Breast epithelium (tissue), 4 donors: ENCODE measurements at regions not wholly inside any gene's neighbourhood (a gene's known extent, or its start where the extent isn't known, plus 50 kb on each side); places are given as distances from the start of the nearest gene placed in this dataset.
"Not testable (repeated sequence)": the region's sequence is repeated elsewhere in the genome, so short reads cannot be mapped to it uniquely, and the experiment has no call there.

Experiments used
- DNase-seq, 2 donors: peaks; one replicate each; pipeline ENCODE4 v3.0.0-alpha.2; 2019; ENCODE audit warnings: low spot score in 2 of 2
- H3K27ac ChIP-seq, 2 donors: fragments of 200-600 bp; sonication (generic) in 1 of 2; one replicate each; pipeline ENCODE4 v1.5.1; 2016 to 2019; ENCODE audit warnings: mild to moderate bottlenecking in 1 of 2
- H3K27me3 ChIP-seq, 2 donors: fragments of 200-600 bp; sonication (generic) in 1 of 2; one replicate each; pipeline versions ENCODE4 v1.5.1 to v1.6.0; 2017 to 2019; ENCODE audit warnings: control low read depth in 1 of 2, mild to moderate bottlenecking in 1 of 2
- H3K36me3 ChIP-seq: fragments of 200-600 bp; one replicate; pipeline ENCODE4 v1.5.1; 2019
- H3K4me1 ChIP-seq, 2 donors: fragments of 200-600 bp; sonication (generic); one replicate each; pipeline ENCODE4 v1.5.1; 2016 to 2019; ENCODE audit warnings: control low read depth in 1 of 2
- H3K4me3 ChIP-seq, 3 donors: fragments of 200-600 bp; sonication (generic); 1 replicate in 2 of 3; 2 replicates in 1 of 3; pipeline ENCODE4 v1.5.1; 2016 to 2019; ENCODE audit warnings: mild to moderate bottlenecking in 3 of 3, moderate library complexity in 2 of 3
- H3K9me3 ChIP-seq, 2 donors: fragments of 200-600 bp; sonication (generic) in 1 of 2; one replicate each; pipeline ENCODE4 v1.5.1; 2016 to 2019; ENCODE audit warnings: control low read depth in 1 of 2
- CTCF ChIP-seq, 3 donors: fragments of 450-650 bp; IDR thresholded peaks; one replicate each; pipeline ENCODE4 v1.5.1; 2016 to 2017; ENCODE audit warnings: antibody characterized with exemption in 3 of 3, mild to moderate bottlenecking in 3 of 3, moderate library complexity in 3 of 3
- POLR2A ChIP-seq: fragments of 450-650 bp; IDR thresholded peaks from one replicate; pipeline ENCODE4 v1.6.1; 2016; ENCODE audit warnings: antibody characterized with exemption, mild to moderate bottlenecking, moderate library complexity
- POLR2AphosphoS5 ChIP-seq, 3 donors: sonication (generic); formaldehyde crosslinking; IDR thresholded peaks; one replicate each; pipeline ENCODE4 v1.6.1; 2017; ENCODE audit warnings: antibody characterized with exemption in 3 of 3
- intact Hi-C: fragments of 100-400 bp; cut with DNase I; formaldehyde crosslinking; loops from one replicate; pipeline ENCODE4 v1.15.1; 2023; ENCODE audit warnings: low total_unique reads

- no peak overlapping the region for H3K27ac ChIP-seq
- H3K36me3 ChIP-seq = no peaks in the 10 kb centered on the region
- H3K4me3 ChIP-seq = no peak overlapping the region
- no peak for DNase-seq
- no peaks in the 10 kb centered on the region for H3K27me3 ChIP-seq
- intact Hi-C loops = loop anchor here (2.0 kb wide), 1 partner anchor 57 kb away; no protein-coding TSS in a partner anchor
- no peaks in the 10 kb centered on the region for H3K4me1 ChIP-seq
- no peaks in the 10 kb centered on the region for H3K9me3 ChIP-seq
- TF ChIP-seq POLR2AphosphoS5 (IDR thresholded peaks at IDR 0.05) (no peak), CTCF (IDR thresholded peaks at IDR 0.05) (no peak), POLR2A (no peak)
These were observed 78.9 kb upstream of the AMN1 start for GRCh38 chr12:31807773-31808097.

- intact Hi-C loops = loop anchor here (2.0 kb wide), 1 partner anchor 58 kb away; no protein-coding TSS in a partner anchor
- not testable (repeated sequence) for H3K36me3 ChIP-seq, H3K4me1 ChIP-seq, H3K4me3 ChIP-seq, H3K9me3 ChIP-seq, H3K27ac ChIP-seq, H3K27me3 ChIP-seq, DNase-seq
These were observed 78.4 kb upstream of the AMN1 start for GRCh38 chr12:31807081-31807772.

GRCh38 chr12:31805681-31806080 is 76.9 kb upstream of the AMN1 start:
- H3K4me1 ChIP-seq, H3K27ac ChIP-seq, H3K36me3 ChIP-seq, H3K9me3 ChIP-seq, H3K4me3 ChIP-seq, DNase-seq, H3K27me3 ChIP-seq: not testable (repeated sequence)
- intact Hi-C loops = loop anchor here (2.0 kb wide), 1 partner anchor 59 kb away; no protein-coding TSS in a partner anchor

GRCh38 chr12:31804707-31805106 is 75.9 kb upstream of the AMN1 start:
- H3K27ac ChIP-seq, H3K9me3 ChIP-seq, H3K27me3 ChIP-seq, H3K4me1 ChIP-seq, H3K36me3 ChIP-seq, DNase-seq, intact Hi-C loops, H3K4me3 ChIP-seq: not testable (repeated sequence)

- no peak for TF ChIP-seq POLR2AphosphoS5 (IDR thresholded peaks at IDR 0.05)
- TF ChIP-seq CTCF (IDR thresholded peaks at IDR 0.05) = no peak
- TF ChIP-seq POLR2A = no peak
- intact Hi-C loops = no loop called here
- DNase-seq = no peak
- Histone ChIP-seq H3K27ac (no peak overlapping the region), H3K4me3 (no peak overlapping the region), H3K36me3 (no peaks in the 10 kb centered on the region), H3K27me3 (no peaks in the 10 kb centered on the region), H3K9me3 (no peaks in the 10 kb centered on the region), H3K4me1 (no peaks in the 10 kb centered on the region)
These were observed 75.3 kb upstream of the AMN1 start for GRCh38 chr12:31804185-31804504.

GRCh38 chr12:31803306-31804184 is 74.7 kb upstream of the AMN1 start:
- TF ChIP-seq POLR2AphosphoS5 (IDR thresholded peaks at IDR 0.05) = no peak
- no peak for TF ChIP-seq CTCF (IDR thresholded peaks at IDR 0.05)
- no peak for TF ChIP-seq POLR2A
- H3K36me3 ChIP-seq = no peaks in the 10 kb centered on the region
- no peaks in the 10 kb centered on the region for H3K27me3 ChIP-seq
- no peak overlapping the region for H3K4me3 ChIP-seq
- DNase-seq = no peak
- intact Hi-C loops = no loop called here
- no peaks in the 10 kb centered on the region for H3K9me3 ChIP-seq
- H3K27ac ChIP-seq = no peak overlapping the region
- no peaks in the 10 kb centered on the region for H3K4me1 ChIP-seq
